Loucy (cell line): ENCODE measurements at regions not wholly inside any gene's neighbourhood (a gene's known extent, or its start where the extent isn't known, plus 50 kb on each side); places are given as distances from the start of the nearest gene placed in this dataset.

Source experiments
- EZH2phosphoT487 ChIP-seq: fragments of 200-600 bp; IDR thresholded peaks from 2 replicates; pipeline ENCODE4 v1.6.1; 2018; ENCODE audit warnings: antibody characterized with exemption, mild to moderate bottlenecking, moderate library complexity, borderline replicate concordance
- TF ChIP-seq, protein P1 (sequence below): fragments of 200-600 bp; sonication (generic); conservative IDR thresholded peaks from 2 replicates; pipeline ENCODE4 v1.5.1; 2014; ENCODE audit warnings: mild to moderate bottlenecking, antibody characterized with exemption, low read length

DNA sequence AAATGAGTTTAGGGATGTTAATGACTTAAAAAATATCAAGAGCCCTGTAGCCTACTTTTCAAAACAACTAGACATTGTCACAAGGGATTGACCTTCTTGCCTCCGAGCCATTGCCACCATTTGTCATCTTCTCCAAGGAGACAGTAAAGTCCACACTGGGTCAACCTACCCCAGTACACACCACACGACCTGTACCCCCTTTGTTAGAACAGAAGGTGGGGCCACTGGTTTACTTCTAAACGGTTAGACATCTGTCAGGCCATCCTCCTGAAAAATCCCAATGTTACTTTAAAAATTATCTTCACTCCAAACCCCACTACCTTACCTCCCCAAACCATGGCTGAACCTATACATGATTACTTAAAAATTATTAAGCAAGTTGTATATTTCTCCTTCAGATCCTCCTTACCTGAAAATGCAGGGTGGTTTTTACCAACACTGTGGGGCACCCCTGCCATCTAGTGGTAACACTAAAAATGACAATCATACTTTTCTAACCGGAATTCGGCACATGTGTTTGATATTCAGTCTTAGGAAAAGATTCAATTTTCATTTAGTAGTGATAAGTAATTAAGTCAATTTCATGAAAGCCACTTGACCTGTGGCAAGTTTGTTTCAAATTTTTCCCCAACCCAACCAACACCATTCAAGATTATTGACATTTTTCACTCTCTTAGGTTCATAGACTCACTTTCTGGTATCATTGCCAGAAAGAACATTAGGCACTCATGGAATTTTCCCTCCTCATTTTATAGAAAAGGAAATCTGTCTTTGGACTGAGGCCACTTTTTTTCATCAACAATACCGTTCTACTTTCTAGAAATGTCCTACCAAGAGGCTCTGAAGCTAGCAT, 265.3 kb upstream of the PKDCC start:
- TF ChIP-seq, protein P1, sequence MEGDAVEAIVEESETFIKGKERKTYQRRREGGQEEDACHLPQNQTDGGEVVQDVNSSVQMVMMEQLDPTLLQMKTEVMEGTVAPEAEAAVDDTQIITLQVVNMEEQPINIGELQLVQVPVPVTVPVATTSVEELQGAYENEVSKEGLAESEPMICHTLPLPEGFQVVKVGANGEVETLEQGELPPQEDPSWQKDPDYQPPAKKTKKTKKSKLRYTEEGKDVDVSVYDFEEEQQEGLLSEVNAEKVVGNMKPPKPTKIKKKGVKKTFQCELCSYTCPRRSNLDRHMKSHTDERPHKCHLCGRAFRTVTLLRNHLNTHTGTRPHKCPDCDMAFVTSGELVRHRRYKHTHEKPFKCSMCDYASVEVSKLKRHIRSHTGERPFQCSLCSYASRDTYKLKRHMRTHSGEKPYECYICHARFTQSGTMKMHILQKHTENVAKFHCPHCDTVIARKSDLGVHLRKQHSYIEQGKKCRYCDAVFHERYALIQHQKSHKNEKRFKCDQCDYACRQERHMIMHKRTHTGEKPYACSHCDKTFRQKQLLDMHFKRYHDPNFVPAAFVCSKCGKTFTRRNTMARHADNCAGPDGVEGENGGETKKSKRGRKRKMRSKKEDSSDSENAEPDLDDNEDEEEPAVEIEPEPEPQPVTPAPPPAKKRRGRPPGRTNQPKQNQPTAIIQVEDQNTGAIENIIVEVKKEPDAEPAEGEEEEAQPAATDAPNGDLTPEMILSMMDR = peak; percentile 93
- TF ChIP-seq EZH2phosphoT487 = no peak
